GM18499 (cell line): ENCODE measurements at regions not wholly inside any gene's neighbourhood (a gene's known extent, or its start where the extent isn't known, plus 50 kb on each side); places are given as distances from the start of the nearest gene placed in this dataset.

ENCODE experiments used
- ATAC-seq: cut with Tn5 transposase; IDR thresholded peaks from one replicate; pipeline ENCODE4 v1.9.1; 2021; ENCODE audit warnings: moderate number of reproducible peaks; ENCODE audit not compliant: insufficient read depth, unreplicated experiment

GRCh38 chr4:17301869-17302268 lies 210.0 kb downstream of the QDPR start:
- no peak for ATAC-seq

GRCh38 chr4:17301266-17301665 lies 210.6 kb downstream of the QDPR start:
- ATAC-seq = no peak

DNA sequence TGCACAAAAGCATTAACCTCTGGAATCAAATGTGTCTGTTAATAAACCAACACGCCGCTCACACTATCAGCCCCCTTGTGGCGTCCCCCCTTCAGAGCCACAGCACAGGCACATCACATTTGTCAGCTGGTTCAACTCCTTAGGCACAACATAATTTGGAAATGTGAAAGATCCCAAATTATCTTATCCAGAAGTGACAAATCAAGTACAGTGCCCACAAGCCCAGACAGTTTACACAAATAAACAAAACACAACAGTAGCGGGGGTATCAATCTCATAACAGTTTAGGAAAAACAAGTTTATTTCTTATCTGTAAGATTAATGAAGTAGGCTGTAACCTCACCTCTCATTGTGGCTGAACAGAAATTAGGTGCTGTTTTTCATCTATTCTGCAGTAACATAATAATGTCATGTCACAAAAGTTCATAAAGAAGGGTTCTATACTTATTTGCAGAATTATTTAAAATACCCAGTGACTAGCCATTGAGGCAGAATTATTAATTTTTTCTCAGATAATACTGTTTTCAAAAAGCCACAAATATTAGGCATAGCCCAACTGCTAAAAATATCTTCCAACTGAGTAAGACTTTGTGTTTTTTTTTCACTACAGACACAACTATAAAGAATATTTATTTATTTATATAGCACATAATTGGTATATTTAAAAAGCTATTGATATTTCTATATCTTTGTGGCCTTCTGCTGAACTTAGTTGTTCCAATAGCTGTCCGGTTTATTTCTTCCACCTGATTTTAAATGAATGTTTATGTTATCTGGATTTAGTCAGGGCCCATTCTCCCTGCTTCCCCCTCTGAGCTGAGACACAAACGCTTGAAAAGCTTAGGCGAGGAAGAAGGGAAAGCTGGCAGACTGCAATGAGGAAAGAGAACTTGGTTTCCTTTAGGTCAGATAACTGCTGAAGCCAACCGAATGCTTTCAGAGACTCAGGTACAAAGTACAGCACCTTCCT lies 214.7 kb downstream of the QDPR start:
- no peak for ATAC-seq

- ATAC-seq = no peak
Observed at GRCh38 chr4:17293901-17294300, 218.0 kb downstream of the QDPR start.

- no peak for ATAC-seq
Observed at GRCh38 chr4:17288151-17288550, 223.7 kb downstream of the QDPR start.

- ATAC-seq = no peak
Observed at GRCh38 chr4:17286752-17287460, 225.0 kb downstream of the QDPR start.

DNA sequence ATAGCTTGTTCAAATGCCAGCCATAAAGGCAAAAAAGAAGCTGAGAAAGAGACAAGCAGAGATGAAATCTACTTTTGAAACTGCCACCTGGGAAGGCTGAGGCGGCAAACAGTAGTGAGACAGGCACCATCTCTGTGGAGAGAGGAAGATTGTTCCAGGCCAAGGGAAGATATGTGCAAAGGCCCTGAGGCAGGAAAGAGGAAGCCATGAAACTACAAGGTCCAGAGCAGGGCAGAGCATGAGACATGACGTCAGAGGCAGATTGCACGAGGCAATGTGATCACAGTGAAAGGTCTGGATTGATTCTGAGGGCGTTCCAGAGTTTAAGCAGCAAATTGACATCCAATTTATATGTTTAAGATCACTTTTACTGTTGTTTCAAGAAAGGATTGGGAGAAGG lies 226.1 kb downstream of the QDPR start:
- ATAC-seq = no peak

GRCh38 chr4:17284323-17285175 lies 227.3 kb downstream of the QDPR start:
- ATAC-seq = no peak

GRCh38 chr4:17283832-17284231 lies 228.1 kb downstream of the QDPR start:
- no peak for ATAC-seq

- no peak for ATAC-seq
Observed at GRCh38 chr4:17283251-17283650, 228.6 kb downstream of the QDPR start.

DNA sequence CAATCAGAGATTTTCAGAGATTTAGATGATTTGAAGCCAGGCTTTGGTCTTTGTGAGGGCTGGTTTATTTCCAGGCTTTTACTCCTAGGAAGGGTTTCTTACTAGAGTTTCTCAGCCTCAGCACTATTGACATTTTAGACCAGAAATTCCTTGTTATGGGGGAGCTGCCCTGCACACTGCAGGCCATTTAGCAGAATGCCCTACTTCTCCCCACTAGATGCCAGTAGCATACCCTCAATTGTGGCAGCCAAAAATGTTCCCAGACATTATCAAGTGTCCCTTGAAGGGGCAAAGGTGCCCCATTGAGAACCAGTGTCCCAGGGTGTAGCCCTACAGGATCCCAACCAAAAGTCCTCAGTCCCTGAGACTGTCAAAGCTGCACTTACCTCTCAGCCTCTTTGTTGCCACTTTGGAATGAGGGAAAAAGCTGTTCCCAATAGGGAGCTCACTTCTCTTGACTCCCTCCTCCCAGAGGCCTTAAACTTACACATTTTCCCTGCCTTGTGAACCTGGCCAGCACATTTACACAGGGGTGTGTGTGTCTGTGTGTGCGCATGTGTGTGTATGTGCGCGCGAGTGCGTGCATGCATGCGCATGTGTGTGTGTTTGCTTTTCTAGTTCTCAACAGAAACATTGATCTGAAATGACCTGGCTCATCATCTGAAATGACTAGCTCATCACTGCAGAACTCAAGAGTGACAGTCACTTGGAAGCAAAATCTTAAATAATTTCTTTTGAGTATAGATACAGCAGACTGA lies 231.4 kb downstream of the QDPR start:
- ATAC-seq = no peak

GRCh38 chr4:17276776-17277175 lies 235.1 kb downstream of the QDPR start:
- ATAC-seq = no peak

GRCh38 chr4:17275836-17276235 lies 236.1 kb downstream of the QDPR start:
- no peak for ATAC-seq

GRCh38 chr4:17273047-17273446 lies 238.8 kb downstream of the QDPR start:
- ATAC-seq = no peak

DNA sequence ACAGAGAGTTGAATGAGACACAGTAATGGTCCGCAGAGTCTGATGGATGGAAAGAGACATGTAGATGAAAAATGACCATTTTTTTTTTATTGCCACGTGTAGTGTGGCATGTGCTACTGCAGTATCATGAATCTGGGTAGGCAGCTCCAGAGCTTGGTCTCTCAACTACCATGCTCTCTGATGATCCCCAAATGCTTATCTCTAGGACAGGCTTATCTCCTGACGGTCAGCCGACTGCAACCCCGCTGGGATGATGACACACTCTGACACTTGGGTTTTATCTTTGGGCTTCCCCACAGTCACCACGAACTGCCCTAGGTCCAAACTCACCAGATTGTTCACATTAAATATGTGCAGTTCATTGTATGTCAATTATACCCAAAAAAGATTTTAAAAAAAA lies 239.7 kb downstream of the QDPR start:
- no peak for ATAC-seq

- no peak for ATAC-seq
Observed at GRCh38 chr4:17265653-17266052, 246.2 kb downstream of the QDPR start.

DNA sequence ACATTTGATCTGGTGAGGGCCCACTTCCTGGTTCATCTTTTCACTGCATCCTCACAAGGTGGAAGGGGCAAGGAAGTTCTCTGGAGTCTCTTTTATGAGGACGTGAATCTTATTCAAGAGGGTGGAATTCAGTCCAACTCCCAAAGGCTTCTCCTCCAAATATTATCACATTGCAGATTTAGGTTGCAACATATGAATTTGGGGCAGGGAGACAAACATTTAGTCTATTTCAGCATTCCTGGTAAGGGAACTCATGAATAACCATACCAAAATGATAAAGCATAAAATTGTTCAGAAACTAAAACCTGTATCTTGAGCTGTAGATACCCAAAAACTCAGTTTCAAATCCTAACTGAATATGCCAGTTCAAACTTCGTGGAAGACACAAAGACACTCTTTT lies 246.8 kb downstream of the QDPR start:
- no peak for ATAC-seq

DNA sequence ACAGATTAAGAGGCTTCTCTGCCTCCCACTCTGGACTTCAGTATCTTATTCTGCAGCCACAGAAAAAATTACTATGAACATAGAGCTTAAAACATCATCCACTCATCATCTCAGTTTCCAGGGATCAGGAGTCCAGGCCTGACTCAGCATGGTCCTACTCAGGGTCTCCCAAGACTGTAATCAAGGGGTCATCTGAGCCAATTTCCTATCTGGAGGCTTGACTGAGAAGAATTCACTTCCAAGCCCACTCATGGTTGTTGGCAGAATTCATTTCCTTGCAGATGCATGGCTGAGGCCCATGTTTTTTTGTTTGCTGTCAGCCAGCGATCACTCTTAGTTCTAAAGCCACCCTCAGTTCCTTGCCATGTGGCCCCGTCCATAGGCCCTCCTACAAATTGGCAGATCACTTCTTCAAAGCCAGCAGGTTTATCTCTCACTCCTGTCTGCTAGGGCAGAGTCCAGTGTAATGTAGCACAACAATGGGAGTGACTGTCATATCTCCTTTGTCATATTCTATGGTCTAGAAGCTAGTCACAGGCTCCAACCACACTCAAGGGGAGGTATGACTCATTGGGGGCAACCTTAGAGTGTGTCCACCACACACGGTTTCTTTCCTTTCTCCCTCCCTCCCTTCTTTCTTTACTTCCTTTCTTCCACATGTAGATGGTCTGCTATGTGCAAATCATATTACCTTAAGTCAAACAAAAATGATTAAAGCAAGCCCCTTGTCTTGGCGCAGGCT lies 251.6 kb downstream of the QDPR start:
- no peak for ATAC-seq

DNA sequence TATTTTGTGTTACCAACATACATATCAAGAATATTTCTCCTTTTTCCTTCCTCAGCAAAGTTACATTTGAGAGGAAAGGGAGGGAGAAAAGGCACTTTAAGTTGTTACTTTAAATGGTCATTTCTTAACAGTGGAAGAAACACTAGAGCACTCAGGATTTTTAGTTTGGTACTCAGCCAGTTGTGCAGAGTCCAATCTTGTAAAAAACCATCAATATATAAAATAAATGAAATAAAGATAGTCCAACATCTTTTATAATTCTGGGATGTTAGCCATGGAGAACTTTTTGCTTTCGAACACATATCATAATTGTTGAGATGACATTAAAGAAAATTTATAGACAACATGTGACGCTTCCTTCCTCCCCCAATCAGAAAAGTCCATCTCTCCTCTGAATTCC lies 253.8 kb downstream of the QDPR start:
- ATAC-seq = no peak
